ENCODE measurements at regions not wholly inside any gene's neighbourhood (a gene's known extent, or its start where the extent isn't known, plus 50 kb on each side); places are given as distances from the start of the nearest gene placed in this dataset.
A peak's percentile ranks its signal among the peaks of the same experiment; 100 is the strongest.

DNA sequence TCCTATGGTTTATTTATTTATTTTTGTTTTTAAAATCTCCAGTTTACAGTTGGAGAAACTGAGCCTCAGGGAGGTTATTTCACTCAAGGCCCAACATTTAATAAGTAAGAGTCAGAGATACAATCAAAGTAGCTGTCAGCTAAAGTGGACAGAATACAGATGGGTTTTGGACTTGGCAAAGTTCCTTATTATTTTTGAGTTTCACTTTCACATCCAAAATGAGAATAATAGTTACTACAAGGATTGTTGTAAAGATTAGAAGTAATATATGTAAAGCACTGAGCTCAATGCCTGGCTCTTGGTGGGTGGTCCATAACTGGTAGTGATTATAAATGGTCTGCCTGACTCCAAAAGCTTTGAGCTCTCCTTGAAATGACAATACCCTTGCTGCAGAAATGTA lies 87.5 kb upstream of the SESN3 start:
- in situ Hi-C loops (cut with HindIII; ENCODE audit: low sequenced_read_pairs), result no loop called here
- no peak for DNase-seq (ENCODE audit: low spot score)

DNA sequence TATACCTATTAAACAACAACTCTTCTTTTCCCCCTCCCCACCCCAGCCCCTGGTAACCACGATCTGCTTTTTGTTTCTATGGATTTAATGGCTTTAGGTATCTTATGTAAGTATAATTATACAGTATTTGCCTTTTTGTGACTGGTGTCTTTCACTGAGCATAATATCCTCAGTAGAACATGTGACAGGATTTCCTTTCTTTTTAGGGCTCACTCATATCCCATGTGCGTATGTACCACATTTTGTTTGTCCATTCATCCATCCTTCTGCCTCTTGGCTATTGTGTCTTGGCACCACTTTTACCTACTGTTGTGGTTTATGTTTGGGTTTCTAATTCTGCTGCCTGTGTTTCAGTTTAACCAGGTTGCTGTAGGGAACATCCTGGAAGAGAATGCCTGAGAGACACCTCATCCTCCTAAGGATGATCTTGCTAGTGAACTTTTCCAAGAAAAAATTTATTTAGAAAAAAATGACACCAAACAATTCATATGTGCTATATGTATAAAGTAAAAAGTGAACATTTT lies 77.6 kb upstream of the SESN3 start:
- in situ Hi-C loops (cut with HindIII; ENCODE audit: low sequenced_read_pairs), result no loop called here

DNA sequence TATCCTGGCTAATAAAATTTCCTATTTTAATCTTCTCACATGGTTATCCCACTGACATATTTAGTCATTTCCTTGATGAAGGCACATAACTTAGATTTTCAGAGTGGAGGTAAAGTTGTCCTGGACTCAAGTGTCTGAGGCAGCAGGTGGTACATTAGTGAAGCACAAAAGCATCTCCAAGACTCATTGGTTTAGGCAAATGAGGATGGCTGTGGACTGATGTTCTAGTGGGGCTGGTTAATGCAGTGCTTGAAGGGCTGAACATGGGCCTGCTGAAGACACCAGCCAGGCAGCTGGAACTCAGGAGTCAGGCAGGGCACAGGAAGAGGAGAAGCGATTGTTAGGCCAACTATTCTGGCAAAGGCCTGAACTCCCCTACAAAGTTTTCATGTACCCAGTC lies 76.3 kb upstream of the SESN3 start:
- DNase-seq (ENCODE audit: low spot score), result no peak
- in situ Hi-C loops (cut with HindIII; ENCODE audit: low sequenced_read_pairs), result no loop called here

More for the DNA sequence above, 77.6 kb upstream of the SESN3 start:
- DNase-seq (ENCODE audit: low spot score), result no peak

DNA sequence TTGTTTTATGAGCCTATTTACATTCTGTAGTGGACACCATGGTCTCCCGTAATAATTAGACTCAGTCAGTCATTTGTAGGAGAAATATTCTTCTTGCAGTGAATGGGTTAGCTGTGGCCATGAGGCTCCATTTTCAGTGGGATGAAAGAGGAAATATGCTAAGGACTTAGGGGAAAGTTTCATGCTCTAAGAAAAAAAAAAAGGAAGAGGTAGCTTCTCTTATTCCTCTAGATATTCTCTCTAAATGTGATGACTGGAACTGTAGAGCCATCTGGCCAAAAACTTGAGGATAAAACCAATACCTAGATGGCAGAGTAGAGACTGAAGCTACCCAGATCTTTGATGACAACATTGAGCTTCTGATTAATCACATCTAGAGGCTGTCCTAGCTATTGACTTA lies 75.8 kb upstream of the SESN3 start:
- in situ Hi-C loops (cut with HindIII; ENCODE audit: low sequenced_read_pairs), result no loop called here

DNA sequence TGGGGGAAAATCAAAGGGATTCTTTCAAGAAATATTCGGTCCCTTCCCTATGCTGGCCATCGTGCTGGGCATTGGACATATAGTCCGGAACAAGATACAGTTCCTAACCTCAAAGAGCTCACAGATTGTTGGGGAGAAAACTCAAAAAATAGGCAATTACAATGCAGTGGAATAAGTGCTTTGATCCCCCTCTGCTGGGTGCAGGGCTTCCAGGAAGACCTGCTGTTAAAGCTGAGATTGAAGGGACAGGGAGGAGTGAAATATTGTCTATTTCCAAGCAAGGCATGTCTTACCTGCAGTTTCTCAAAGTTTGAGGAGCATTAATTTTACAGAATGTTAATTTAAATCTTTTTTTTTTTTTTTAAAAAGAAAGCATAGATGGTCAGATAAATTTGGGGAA lies 75.1 kb upstream of the SESN3 start:
- in situ Hi-C loops (cut with HindIII; ENCODE audit: low sequenced_read_pairs), result no loop called here
- DNase-seq (ENCODE audit: low spot score), result no peak

More for the DNA sequence above, 75.8 kb upstream of the SESN3 start:
- DNase-seq (ENCODE audit: low spot score), result no peak

DNA sequence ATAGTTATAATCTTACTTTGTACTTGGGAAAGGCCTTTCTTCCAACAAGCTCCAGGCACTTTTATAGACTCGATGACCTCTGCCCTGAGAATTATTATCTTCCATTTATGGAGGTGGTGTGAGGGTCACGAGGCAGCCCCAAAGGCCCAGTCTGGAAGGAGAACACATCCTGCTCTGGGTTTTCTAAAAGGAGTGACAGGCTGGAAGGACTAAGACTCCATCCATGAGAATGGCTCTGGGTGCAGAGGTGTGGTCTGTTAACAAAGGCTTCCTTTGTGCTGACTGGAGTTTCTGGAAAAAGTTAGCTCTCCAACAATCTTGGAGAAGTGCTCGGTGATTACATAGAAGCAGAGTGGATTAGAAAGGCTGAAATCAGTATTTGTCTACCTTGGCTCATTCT lies 74.7 kb upstream of the SESN3 start:
- DNase-seq (ENCODE audit: low spot score), result no peak
- in situ Hi-C loops (cut with HindIII; ENCODE audit: low sequenced_read_pairs), result no loop called here

DNA sequence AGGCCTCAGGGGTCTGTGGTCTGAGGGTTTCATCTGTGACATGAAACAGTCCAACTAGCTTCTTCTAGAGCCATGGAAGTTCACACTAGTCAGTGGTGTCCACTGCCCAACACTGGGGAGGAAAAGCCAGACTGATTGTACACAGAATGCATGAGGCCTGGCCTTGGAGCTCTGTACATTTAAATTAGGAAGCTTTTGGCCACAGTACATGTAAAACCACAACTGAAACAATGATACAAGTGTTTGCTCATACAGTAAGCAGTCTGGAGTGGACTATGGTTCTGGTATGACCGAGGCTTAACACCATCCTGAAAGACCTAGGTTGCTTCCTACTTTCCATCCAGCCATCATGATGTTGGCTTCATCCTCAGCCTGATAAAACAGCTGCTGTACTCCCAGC lies 73.8 kb upstream of the SESN3 start:
- in situ Hi-C loops (cut with HindIII; ENCODE audit: low sequenced_read_pairs), result no loop called here
- DNase-seq (ENCODE audit: low spot score), result no peak

DNA sequence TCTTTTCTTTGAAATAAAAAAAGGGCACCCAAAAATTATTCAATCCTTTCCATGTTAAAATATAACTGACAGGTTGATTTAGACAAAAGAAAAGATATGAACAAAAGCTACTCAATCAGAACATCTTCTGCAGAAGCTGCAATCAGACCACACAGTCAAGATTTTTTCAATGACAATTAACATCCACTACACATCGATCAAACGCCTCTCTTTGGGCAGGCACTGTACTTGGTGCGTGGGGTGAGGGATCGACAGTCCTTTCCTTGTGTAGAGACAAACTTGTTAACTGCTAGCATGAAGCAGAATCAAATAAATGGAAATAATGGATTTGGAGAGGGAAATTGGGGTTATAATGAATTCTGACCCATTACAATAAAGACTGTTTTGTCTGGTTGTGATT lies 71.2 kb upstream of the SESN3 start:
- in situ Hi-C loops (cut with HindIII; ENCODE audit: low sequenced_read_pairs), result no loop called here
- no peak for DNase-seq (ENCODE audit: low spot score)

DNA sequence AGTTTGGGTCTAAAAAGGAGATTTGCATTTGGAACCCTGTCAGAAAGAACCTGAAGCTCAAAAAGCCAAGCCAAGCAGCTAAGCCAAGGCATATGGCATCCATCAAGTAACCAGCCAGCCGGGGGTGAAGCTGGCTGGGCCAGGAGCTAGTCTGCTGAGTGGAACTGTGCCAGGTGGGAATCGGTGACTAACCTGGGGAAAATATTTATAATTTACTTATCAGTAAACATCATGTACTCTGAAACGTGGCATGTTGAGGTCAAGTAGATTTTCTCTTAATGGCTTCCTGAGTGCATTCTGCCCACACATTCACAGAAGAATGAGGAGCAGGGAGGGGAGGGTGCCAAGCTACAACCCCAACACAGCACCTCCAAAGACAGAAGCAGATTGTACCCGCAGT lies 70.5 kb upstream of the SESN3 start:
- peak; percentile 30 for DNase-seq (ENCODE audit: low spot score)
- in situ Hi-C loops (cut with HindIII; ENCODE audit: low sequenced_read_pairs), result no loop called here

DNA sequence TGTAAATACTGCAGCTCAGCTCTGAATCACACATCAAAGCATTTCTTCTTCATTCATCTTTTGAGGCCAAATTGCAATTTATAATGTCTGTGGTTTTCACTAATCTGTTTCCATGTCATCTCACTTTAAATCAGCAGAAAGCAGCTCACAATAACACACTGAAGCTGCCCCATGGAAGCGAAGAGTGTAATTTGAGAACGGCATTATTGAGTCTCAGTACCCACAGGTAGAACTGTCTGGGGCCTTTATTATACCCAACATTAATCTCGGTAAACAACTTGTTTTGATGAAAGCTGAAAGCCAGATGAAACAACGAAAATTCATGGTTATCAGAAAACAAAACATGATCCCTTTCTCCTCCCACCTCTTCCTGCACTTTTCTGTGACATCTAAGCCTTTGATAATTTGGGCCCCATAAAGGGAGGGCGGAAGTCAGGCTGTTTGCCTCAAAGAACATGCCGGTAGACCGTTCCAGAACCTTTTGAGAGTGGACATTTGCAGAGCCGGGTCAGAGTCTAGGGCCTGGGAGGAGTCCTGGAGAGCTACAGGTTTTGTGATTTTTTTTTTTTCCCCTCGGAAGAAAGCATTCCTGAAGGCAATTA lies 68.2 kb upstream of the SESN3 start:
- in situ Hi-C loops (cut with HindIII; ENCODE audit: low sequenced_read_pairs), result no loop called here

DNA sequence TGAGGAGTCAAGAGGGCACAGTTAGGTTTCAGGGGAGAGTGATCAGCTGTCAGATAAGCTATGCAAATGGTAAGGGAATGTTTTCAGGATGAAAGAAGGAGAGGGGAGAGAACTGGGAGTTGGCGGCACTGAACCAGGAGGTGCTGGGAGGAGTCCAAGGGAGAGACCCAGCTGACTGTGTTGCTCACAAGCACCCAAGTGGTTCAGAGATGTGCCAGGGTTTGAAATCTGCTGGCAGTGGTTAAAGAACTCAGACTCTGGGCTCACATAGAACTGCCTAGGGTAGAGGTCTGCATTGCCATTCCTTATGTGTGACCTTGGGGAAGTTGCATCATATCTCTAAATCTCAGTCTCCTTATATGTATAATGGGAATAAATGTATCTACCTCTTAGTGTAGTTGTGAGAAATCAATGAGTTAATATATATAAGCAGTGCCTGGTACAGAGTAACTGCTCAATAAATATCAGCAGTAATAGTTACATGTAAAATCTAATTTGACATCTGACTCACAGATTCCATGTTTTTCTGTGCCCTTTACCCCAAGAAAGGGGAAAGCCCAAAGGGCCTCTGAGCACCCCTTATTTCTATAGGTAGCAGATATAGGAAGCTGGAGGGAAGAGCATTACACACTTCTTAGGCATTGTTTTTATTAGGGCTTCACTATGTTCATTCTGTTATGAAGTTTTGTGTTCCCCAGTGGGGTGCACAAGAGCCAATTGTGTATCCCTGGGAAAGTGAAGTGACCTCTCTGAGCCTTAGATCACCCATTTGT lies 66.9 kb upstream of the SESN3 start:
- DNase-seq (ENCODE audit: low spot score), result no peak
- in situ Hi-C loops (cut with HindIII; ENCODE audit: low sequenced_read_pairs), result no loop called here

More for the DNA sequence above, 68.2 kb upstream of the SESN3 start:
- DNase-seq (ENCODE audit: low spot score), result no peak

DNA sequence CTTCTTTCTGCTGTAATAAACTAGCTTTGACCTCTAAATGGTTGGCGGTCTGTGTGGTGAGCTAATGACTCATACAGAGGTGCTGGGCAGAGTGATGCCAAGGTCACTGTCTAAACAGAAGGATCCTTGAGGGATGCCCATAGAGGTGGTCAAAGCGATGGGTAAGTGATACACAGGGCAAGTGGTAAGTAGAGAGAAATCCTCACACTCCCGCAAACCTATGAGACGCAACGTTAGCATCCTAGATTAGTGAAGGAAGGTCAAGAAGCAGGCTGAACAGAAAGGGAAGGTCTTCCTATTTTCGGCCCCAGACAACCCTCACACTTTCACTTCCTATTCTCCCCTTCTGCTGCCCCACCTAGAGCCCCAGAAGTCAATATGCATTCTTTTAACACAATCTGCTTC lies 65.6 kb upstream of the SESN3 start:
- in situ Hi-C loops (cut with HindIII; ENCODE audit: low sequenced_read_pairs), result no loop called here
- DNase-seq (ENCODE audit: low spot score), result no peak

DNA sequence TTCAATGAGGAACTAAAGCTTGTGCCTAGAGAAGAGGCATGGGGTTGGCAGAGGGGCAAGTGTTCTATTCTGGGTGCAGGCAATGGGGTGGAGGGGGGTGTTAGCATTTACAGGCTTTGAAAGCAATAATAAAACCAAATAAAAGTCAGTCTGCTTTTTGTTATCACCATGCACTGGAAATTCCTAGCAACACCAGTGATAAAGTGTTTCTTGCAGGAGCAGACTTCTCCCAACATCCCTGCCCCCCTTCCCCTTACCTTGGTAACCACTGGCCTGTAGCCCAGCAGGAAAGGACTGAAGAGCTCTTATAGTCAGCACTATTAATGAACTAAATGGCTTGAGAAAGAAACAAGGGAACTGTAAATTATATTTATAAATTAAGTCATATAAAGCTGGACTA lies 65.2 kb upstream of the SESN3 start:
- in situ Hi-C loops (cut with HindIII; ENCODE audit: low sequenced_read_pairs), result no loop called here
- no peak for DNase-seq (ENCODE audit: low spot score)

DNA sequence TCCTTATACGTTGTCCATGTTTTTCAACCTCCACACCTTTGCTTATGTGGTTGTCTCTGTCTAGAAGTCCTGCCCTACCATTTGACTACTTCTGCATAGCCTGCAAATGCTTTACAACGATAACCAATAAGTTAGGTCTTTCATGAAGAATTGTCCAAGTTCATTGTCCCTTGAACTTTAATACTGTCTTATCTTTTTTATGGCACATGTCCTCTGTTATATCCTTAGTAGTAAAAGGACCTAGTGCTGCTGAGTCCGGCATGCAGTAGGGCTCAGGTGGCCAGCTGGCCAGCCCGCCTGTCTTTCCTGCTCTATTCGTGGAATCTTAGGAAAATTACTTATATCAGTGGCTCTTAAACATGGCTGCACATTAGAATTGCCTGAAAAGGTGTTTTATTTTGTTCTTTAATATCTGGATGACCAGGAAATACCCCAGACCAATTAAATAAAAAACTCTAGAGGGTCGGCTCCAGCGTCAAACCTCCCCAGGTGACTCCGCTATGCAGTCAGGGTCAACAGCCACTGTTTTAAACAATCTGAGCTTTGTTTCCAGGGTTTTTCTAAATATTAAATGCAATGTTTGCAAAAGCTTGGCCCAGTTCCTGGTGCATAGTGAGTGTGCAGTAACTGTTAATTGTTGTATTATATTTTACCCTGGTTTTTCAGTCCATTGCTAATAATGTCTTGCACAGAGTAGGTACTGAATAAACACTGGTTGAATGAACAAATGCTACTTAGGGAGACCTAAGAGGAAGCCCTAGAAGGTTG lies 64.6 kb upstream of the SESN3 start:
- in situ Hi-C loops (cut with HindIII; ENCODE audit: low sequenced_read_pairs), result no loop called here
- DNase-seq (ENCODE audit: low spot score), result no peak

DNA sequence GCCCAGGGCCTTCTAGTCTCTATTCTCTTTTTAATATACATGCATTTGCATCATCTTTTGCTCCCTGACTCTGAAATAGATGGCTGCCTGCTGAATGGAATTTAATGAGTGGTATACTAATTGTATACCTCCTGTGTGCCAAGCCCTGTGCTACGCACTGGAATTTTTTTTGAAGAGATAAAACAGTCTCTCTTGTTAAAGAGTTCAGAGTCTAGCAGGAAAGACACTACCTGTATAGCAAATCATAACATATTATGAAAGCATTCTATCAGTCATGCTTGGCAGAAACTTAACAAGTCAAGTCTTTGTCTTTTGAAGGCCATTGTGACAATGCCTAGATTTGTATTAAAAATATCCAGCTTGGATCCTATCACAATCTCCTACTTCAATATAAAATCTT lies 63.7 kb upstream of the SESN3 start:
- in situ Hi-C loops (cut with HindIII; ENCODE audit: low sequenced_read_pairs), result no loop called here
- DNase-seq (ENCODE audit: low spot score), result no peak

DNA sequence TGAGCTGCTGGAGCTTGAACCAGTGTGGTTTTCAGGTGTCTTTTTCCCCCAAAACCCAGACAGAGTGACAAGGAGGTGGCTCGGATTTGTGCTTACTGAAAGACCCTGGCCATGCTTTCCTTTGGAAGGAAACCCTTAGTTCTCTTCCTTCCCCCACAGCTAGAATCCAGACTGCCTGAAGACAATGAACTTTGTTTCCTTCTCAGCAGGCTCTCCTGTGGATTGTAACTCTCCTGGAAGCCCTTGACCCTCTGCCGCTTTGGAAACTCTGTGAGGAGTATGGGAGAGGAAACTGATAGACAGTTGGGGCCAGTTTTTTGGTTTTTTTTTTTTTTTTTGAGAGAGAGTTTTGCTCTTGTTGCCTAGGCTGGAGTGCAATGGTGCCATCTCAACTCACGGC lies 62.1 kb upstream of the SESN3 start:
- in situ Hi-C loops (cut with HindIII; ENCODE audit: low sequenced_read_pairs), result no loop called here
- no peak for DNase-seq (ENCODE audit: low spot score)

DNA sequence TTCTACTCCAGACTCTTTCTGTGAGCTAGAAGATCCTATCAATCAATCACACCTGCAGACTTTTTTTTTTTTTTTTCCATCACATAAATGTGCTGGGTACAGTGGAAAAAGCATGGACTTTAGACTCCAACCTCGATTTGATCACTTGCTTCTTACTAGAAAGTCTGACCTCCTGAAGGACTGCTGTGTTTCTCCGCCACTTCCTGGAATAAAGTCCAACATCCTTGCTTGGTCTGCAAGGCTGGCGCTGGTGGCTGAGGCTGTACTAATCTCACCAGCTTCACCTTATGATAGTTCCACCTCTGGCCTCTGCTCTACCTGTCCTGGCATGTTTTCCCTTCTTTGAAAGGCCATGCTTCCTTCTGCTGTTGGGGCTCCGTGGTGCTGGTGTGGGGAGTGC lies 60.9 kb upstream of the SESN3 start:
- DNase-seq (ENCODE audit: low spot score), result no peak
- in situ Hi-C loops (cut with HindIII; ENCODE audit: low sequenced_read_pairs), result no loop called here

DNA sequence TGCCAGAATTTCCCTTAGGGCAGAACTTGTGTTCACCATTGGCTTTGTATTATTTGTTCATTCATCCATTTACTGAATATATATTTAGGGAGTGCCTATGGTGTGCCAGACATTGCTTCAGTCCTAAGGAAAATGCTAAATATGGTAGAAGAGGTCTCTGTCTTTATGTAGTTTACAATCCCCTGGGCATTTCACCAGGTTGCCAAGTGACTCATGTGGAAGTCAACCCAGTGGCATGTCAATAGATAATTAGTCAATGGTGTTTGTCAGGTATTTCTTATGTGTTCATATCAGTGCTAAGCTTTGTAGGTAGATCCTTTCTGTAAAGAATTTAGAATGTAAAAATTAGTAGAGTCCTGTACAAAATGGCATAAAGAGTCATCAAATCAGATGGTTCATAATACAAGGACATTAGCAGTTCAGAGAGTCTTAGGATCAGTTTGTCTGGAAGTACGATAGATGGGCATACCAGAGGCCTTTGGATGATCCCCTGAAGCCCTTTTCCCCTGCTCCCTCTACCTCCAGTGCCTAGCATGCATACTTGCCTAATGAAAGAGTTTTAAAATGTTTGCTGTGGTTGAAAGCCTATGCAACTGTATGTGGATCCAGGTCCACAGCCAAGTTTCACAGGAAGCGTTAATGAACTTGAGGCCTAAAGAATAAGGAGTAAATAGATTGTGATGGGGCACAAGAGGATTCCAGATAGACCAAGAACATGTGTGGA lies 58.5 kb upstream of the SESN3 start:
- in situ Hi-C loops (cut with HindIII; ENCODE audit: low sequenced_read_pairs), result no loop called here
- DNase-seq (ENCODE audit: low spot score), result no peak
